ENCODE measurements at regions not wholly inside any gene's neighbourhood (a gene's known extent, or its start where the extent isn't known, plus 50 kb on each side); places are given as distances from the start of the nearest gene placed in this dataset.

GRCh38 chr5:4700069-4700468 lies 440.1 kb upstream of the ADAMTS16 start:
- no peak for FAIRE-seq
- POLR2A ChIA-PET: no interaction called here

GRCh38 chr5:4700871-4701270 lies 439.3 kb upstream of the ADAMTS16 start:
- no TSS peak for BruUV-seq (replicated peaks)
- Histone ChIP-seq H2AFZ (ENCODE audit: low read depth, low read length) (no peak overlapping the region), H3K36me3 (ENCODE audit: control insufficient read depth in 2 of 2, extremely low read depth in 1 of 2, insufficient read depth in 2 of 2, low read length in 2 of 2) (no peaks in the 10 kb centered on the region), H4K20me1 (replicated peaks; ENCODE audit: control insufficient read depth, extremely low read depth, insufficient read depth, low read length) (no peaks in the 10 kb centered on the region), H3K9ac (replicated peaks; ENCODE audit: extremely low read depth, insufficient read depth, low read length) (no peak overlapping the region), H3K4me2 (ENCODE audit: insufficient read depth, low read length) (no peak overlapping the region), H3K9me1 (replicated peaks; ENCODE audit: control insufficient read depth, extremely low read depth, insufficient read depth, low read length) (no peaks in the 10 kb centered on the region), H3K9me3 (replicated peaks; ENCODE audit: control insufficient read depth, insufficient read depth, low read length) (peaks cover 2% of the 10 kb centered on the region), H3K79me2 (ENCODE audit: control insufficient read depth, insufficient read depth, low read length) (no peaks in the 10 kb centered on the region), H3K4me3 (replicated peaks in 1 of 3; ENCODE audit: insufficient read depth in 1 of 3, low read depth in 1 of 3, low read length in 3 of 3) (no peak overlapping the region), H3K4me1 (ENCODE audit: control insufficient read depth, extremely low read depth, insufficient read depth, low read length) (no peaks in the 10 kb centered on the region), H3K27me3 (ENCODE audit: control insufficient read depth in 2 of 2, insufficient read depth in 2 of 2, low read length in 2 of 2) (no peaks in the 10 kb centered on the region), H3K27ac (ENCODE audit: insufficient read depth, low read depth, low read length) (no peak overlapping the region)
- no peak for TF ChIP-seq CTCF (IDR thresholded peaks at IDR 0.05; ENCODE audit: extremely low read depth in 1 of 2, insufficient read depth in 1 of 2, low read depth in 1 of 2, low read length in 2 of 2)
- TF ChIP-seq MYC (IDR thresholded peaks at IDR 0.05; ENCODE audit: low read depth, low read length): no peak
- no peak for TF ChIP-seq MAX (IDR thresholded peaks at IDR 0.05; ENCODE audit: insufficient read depth, insufficient read length)
- no peak for TF ChIP-seq POLR2AphosphoS5 (IDR thresholded peaks at IDR 0.05; ENCODE audit: insufficient read depth, low read depth, low read length)
- ChIA-PET POLR2A (no interaction called here), CTCF (no interaction called here)
- DNase-seq (ENCODE audit: low read depth, low spot score): no peak
- intact Hi-C loops (cut with micrococcal nuclease): no loop called here
- dilution Hi-C loops (cut with MboI; ENCODE audit: extremely low pct_ligation_motif_present, low sequenced_read_pairs): no loop called here
- no peak for FAIRE-seq

More at GRCh38 chr5:4700069-4700468, 440.1 kb upstream of the ADAMTS16 start:
- TF ChIP-seq JUN (IDR thresholded peaks at IDR 0.05; ENCODE audit: borderline replicate concordance, insufficient read depth, insufficient read length, low read depth) (no peak), CTCF (IDR thresholded peaks at IDR 0.05; ENCODE audit: extremely low read depth in 1 of 2, insufficient read depth in 1 of 2, low read depth in 1 of 2, low read length in 2 of 2) (peak in 1 of 2 donors; percentile 4)
- Histone ChIP-seq H3K9me3 (replicated peaks; ENCODE audit: control insufficient read depth, insufficient read depth, low read length) (peaks cover 2% of the 10 kb centered on the region), H3K79me2 (ENCODE audit: control insufficient read depth, insufficient read depth, low read length) (no peaks in the 10 kb centered on the region), H3K4me3 (replicated peaks in 1 of 3; ENCODE audit: insufficient read depth in 1 of 3, low read depth in 1 of 3, low read length in 3 of 3) (no peak overlapping the region), H3K9ac (replicated peaks; ENCODE audit: extremely low read depth, insufficient read depth, low read length) (no peak overlapping the region), H3K4me1 (ENCODE audit: control insufficient read depth, extremely low read depth, insufficient read depth, low read length) (no peaks in the 10 kb centered on the region), H3K27me3 (ENCODE audit: control insufficient read depth in 2 of 2, insufficient read depth in 2 of 2, low read length in 2 of 2) (no peaks in the 10 kb centered on the region), H3K36me3 (ENCODE audit: control insufficient read depth in 2 of 2, extremely low read depth in 1 of 2, insufficient read depth in 2 of 2, low read length in 2 of 2) (no peaks in the 10 kb centered on the region), H3K9me1 (replicated peaks; ENCODE audit: control insufficient read depth, extremely low read depth, insufficient read depth, low read length) (no peaks in the 10 kb centered on the region), H3K4me2 (ENCODE audit: insufficient read depth, low read length) (no peak overlapping the region), H4K20me1 (replicated peaks; ENCODE audit: control insufficient read depth, extremely low read depth, insufficient read depth, low read length) (no peaks in the 10 kb centered on the region), H3K27ac (ENCODE audit: insufficient read depth, low read depth, low read length) (no peak overlapping the region), H2AFZ (ENCODE audit: low read depth, low read length) (no peak overlapping the region)
- dilution Hi-C loops (cut with MboI; ENCODE audit: extremely low pct_ligation_motif_present, low sequenced_read_pairs): no loop called here
- no peak for DNase-seq (ENCODE audit: low read depth, low spot score)
- BruUV-seq (replicated peaks): no TSS peak
- CTCF ChIA-PET: no interaction called here
- intact Hi-C loops (cut with micrococcal nuclease): no loop called here
